ENCODE measurements at regions not wholly inside any gene's neighbourhood (a gene's known extent, or its start where the extent isn't known, plus 50 kb on each side); places are given as distances from the start of the nearest gene placed in this dataset.

GRCh38 chr15:58355973-58356372 is 75.8 kb upstream of the LIPC start (continued):
- TF ChIP-seq HSF1 (IDR thresholded peaks at IDR 0.05; ENCODE audit: low read depth, low read length) (no peak), ELK1 (IDR thresholded peaks at IDR 0.05; ENCODE audit: low read depth, low read length) (no peak), POLR2AphosphoS5 (IDR thresholded peaks at IDR 0.05; ENCODE audit: low read length) (no peak), SIN3A (IDR thresholded peaks at IDR 0.05; ENCODE audit: low read depth, low read length) (no peak), ZNF274 (IDR thresholded peaks at IDR 0.05; ENCODE audit: insufficient read depth, insufficient read length) (no peak), HCFC1 (IDR thresholded peaks at IDR 0.05; ENCODE audit: low read length) (no peak)

- Histone ChIP-seq H2AFZ (ENCODE audit: control insufficient read depth, low read depth, low read length) (peak overlapping the region; percentile 45), H3K9me3 (replicated peaks; ENCODE audit: control insufficient read depth, insufficient read depth, low read length) (no peaks in the 10 kb centered on the region), H4K20me1 (ENCODE audit: control insufficient read depth, insufficient read depth) (no peaks in the 10 kb centered on the region), H3K4me1 (ENCODE audit: control insufficient read depth, insufficient read depth, low read length) (peaks cover 28% of the 10 kb centered on the region), H3K27me3 (replicated peaks in 1 of 2; ENCODE audit: control insufficient read depth in 2 of 2, insufficient read depth in 2 of 2, low read length in 1 of 2) (no peaks in the 10 kb centered on the region), H3K27ac (ENCODE audit: control insufficient read depth, insufficient read depth) (no peak overlapping the region), H3K9ac (ENCODE audit: control insufficient read depth, insufficient read depth, low read length) (no peak overlapping the region), H3K4me3 (no peak overlapping the region), H3K79me2 (ENCODE audit: control insufficient read depth, insufficient read depth, low read length) (no peaks in the 10 kb centered on the region), H3K4me2 (ENCODE audit: control insufficient read depth, insufficient read depth) (no peak overlapping the region; the same call in 1 of the 2 replicates), H3K36me3 (ENCODE audit: control insufficient read depth in 2 of 2, insufficient read depth in 2 of 2, low read length in 1 of 2) (no peaks in the 10 kb centered on the region)
- RAD21 ChIA-PET (ENCODE audit: unreplicated experiment), result interaction anchor here (0.8 to 2.6 kb wide), 4 partner anchors 16 to 63 kb away, joined by 3 to 7 read pairs (median 6); no protein-coding TSS in a partner anchor
- FAIRE-seq (peak; percentile 61), DNase-seq (ENCODE audit: low read depth, low spot score) (no peak), ATAC-seq (peak; percentile 75)
- TF ChIP-seq PAX5 (IDR thresholded peaks at IDR 0.05; ENCODE audit: borderline replicate concordance, low read depth, low read length) (no peak), TCF7 (IDR thresholded peaks at IDR 0.05; ENCODE audit: borderline replicate concordance) (peak; percentile 70; the same call in 1 of the 2 replicates), POU2F2 (IDR thresholded peaks at IDR 0.05; ENCODE audit: borderline replicate concordance, low read depth, low read length) (peak; percentile 55; the same call in 1 of the 3 replicates), RUNX3 (IDR thresholded peaks at IDR 0.05; ENCODE audit: low read length) (peak; percentile 19; the same call in 1 of the 2 replicates), ATF7 (IDR thresholded peaks at IDR 0.05; ENCODE audit: low read depth) (0 out of 2 replicates have a peak, but pooled peaks have one; percentile 43)
- in situ Hi-C loops (cut with MboI) (no loop called here), intact Hi-C loops (cut with micrococcal nuclease; ENCODE audit: unreplicated experiment) (no loop called here)
- BruUV-seq (replicated peaks), result no TSS peak
- WGBS (ENCODE audit: insufficient coverage, insufficient replicate concordance, low lambda C conversion rate, missing lambda C conversion rate), result 48% methylated on average over 9 of the region's 9 CpGs
- SMC1A ChIA-PET (ENCODE audit: uncharacterized antibody, unreplicated experiment), result interaction anchor here (0.6 to 3.4 kb wide), 14 partner anchors 13 to 398 kb away, joined by 3 to 16 read pairs (median 4); no protein-coding TSS in a partner anchor
- POLR2A ChIA-PET, result interaction anchor here (0.5 to 1.5 kb wide), 2 partner anchors 16 to 64 kb away, joined by 3 to 5 read pairs; no protein-coding TSS in a partner anchor
- CTCF ChIA-PET, result interaction anchor here (1.0 kb wide), 1 partner anchor 12 kb away, joined by 3 read pairs; no protein-coding TSS in a partner anchor
These were observed 74.0 kb upstream of the LIPC start for GRCh38 chr15:58357529-58358476.
